ENCODE measurements at regions not wholly inside any gene's neighbourhood (a gene's known extent, or its start where the extent isn't known, plus 50 kb on each side); places are given as distances from the start of the nearest gene placed in this dataset.

DNA sequence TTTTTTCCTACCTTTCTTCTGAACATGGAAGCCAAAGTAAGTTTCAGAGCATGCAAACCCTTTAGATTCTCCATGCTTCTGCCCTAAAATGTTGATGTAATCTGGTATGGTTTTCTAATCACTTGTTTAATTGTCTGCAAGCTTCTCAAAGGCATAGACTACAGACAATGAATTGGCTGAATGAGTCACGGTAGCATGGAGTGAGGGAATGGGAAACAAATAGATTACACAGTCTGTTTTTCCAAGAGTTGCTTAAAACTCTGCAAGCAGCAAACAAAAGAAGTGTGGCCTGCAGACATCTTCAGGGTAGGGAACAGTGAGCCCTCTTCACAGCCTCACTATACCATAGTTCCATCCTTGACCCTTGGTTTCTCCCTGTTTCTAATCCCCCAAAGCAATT lies 326.0 kb downstream of the BARHL2 start:
- H3K27ac Mint-ChIP-seq: no peak overlapping the region
- DNase-seq (ENCODE audit: low spot score): no peak

DNA sequence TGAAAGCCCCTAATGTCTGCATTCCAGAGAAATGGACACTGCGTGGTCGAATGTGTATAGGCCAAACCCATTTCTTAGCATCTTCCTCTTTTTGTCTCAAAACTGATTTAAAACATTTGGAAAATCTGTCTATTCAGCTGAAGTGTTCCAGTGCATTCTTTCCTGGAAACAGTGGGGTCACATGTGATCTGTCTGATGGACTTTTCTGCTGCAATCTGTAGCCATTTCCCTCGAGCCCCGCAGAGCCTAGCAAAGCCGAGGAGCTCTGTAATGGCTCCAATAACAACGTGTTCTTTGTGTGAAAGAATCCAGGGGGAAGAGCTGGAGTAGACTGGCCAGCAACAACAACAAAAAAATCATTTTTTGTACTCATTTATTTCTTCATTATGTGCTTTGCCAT lies 329.3 kb downstream of the BARHL2 start:
- TF ChIP-seq ZNF396 (CRISPR knock-in tag; IDR thresholded peaks at IDR 0.05; ENCODE audit: borderline replicate concordance): no peak
- no peak for TF ChIP-seq PRRX2 (CRISPR knock-in tag; IDR thresholded peaks at IDR 0.05)
- no peak for TF ChIP-seq NFATC4 (CRISPR knock-in tag; IDR thresholded peaks at IDR 0.05)
- TF ChIP-seq, protein P1, sequence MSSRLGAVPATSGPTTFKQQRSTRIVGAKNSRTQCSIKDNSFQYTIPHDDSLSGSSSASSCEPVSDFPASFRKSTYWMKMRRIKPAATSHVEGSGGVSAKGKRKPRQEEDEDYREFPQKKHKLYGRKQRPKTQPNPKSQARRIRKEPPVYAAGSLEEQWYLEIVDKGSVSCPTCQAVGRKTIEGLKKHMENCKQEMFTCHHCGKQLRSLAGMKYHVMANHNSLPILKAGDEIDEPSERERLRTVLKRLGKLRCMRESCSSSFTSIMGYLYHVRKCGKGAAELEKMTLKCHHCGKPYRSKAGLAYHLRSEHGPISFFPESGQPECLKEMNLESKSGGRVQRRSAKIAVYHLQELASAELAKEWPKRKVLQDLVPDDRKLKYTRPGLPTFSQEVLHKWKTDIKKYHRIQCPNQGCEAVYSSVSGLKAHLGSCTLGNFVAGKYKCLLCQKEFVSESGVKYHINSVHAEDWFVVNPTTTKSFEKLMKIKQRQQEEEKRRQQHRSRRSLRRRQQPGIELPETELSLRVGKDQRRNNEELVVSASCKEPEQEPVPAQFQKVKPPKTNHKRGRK (CRISPR knock-in tag; IDR thresholded peaks at IDR 0.05; ENCODE audit: borderline replicate concordance): no peak
- TF ChIP-seq, protein P2, sequence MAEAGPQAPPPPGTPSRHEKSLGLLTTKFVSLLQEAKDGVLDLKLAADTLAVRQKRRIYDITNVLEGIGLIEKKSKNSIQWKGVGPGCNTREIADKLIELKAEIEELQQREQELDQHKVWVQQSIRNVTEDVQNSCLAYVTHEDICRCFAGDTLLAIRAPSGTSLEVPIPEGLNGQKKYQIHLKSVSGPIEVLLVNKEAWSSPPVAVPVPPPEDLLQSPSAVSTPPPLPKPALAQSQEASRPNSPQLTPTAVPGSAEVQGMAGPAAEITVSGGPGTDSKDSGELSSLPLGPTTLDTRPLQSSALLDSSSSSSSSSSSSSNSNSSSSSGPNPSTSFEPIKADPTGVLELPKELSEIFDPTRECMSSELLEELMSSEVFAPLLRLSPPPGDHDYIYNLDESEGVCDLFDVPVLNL (CRISPR knock-in tag; IDR thresholded peaks at IDR 0.05; ENCODE audit: borderline replicate concordance, low read depth): no peak
- TF ChIP-seq GTF2I (CRISPR knock-in tag; conservative IDR thresholded peaks at IDR 0.05): no peak
- TF ChIP-seq ESRRA (CRISPR knock-in tag; IDR thresholded peaks at IDR 0.05; ENCODE audit: borderline replicate concordance): no peak
- TF ChIP-seq, protein P3, sequence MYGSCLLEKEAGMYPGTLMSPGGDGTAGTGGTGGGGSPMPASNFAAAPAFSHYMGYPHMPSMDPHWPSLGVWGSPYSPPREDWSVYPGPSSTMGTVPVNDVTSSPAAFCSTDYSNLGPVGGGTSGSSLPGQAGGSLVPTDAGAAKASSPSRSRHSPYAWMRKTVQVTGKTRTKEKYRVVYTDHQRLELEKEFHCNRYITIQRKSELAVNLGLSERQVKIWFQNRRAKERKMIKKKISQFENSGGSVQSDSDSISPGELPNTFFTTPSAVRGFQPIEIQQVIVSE (CRISPR knock-in tag; IDR thresholded peaks at IDR 0.05; ENCODE audit: borderline replicate concordance): no peak
- ChIA-PET POLR2A (no interaction called here), CTCF (interaction anchor here (0.8 to 1.6 kb wide), 3 partner anchors 88 to 255 kb away, joined by 4 to 5 read pairs (median 4); no protein-coding TSS in a partner anchor)
- DNase-seq (ENCODE audit: low spot score): no peak
- Mint-ChIP-seq H3K36me3 (no peaks in the 10 kb centered on the region), H3K27ac (no peak overlapping the region), H3K9me3 (no peaks in the 10 kb centered on the region), H3K4me3 (no peak overlapping the region), H3K27me3 (ENCODE audit: low read depth) (no peaks in the 10 kb centered on the region), H3K4me1 (peaks cover 3% of the 10 kb centered on the region; the same call in 1 of the 2 replicates)
- ATAC-seq: no peak

More for the DNA sequence above, 326.0 kb downstream of the BARHL2 start:
- H3K4me1 Mint-ChIP-seq: no peaks in the 10 kb centered on the region
- H3K9me3 Mint-ChIP-seq: no peaks in the 10 kb centered on the region
- ChIA-PET CTCF (no interaction called here), POLR2A (no interaction called here)
- TF ChIP-seq ELF4 (CRISPR knock-in tag; IDR thresholded peaks at IDR 0.05; ENCODE audit: low read depth) (no peak), SMAD4 (CRISPR knock-in tag; IDR thresholded peaks at IDR 0.05) (no peak), PRRX2 (CRISPR knock-in tag; IDR thresholded peaks at IDR 0.05) (no peak), SOX15 (CRISPR knock-in tag; IDR thresholded peaks at IDR 0.05) (no peak), EMX1 (CRISPR knock-in tag; IDR thresholded peaks at IDR 0.05) (no peak)
- TF ChIP-seq, protein P4, sequence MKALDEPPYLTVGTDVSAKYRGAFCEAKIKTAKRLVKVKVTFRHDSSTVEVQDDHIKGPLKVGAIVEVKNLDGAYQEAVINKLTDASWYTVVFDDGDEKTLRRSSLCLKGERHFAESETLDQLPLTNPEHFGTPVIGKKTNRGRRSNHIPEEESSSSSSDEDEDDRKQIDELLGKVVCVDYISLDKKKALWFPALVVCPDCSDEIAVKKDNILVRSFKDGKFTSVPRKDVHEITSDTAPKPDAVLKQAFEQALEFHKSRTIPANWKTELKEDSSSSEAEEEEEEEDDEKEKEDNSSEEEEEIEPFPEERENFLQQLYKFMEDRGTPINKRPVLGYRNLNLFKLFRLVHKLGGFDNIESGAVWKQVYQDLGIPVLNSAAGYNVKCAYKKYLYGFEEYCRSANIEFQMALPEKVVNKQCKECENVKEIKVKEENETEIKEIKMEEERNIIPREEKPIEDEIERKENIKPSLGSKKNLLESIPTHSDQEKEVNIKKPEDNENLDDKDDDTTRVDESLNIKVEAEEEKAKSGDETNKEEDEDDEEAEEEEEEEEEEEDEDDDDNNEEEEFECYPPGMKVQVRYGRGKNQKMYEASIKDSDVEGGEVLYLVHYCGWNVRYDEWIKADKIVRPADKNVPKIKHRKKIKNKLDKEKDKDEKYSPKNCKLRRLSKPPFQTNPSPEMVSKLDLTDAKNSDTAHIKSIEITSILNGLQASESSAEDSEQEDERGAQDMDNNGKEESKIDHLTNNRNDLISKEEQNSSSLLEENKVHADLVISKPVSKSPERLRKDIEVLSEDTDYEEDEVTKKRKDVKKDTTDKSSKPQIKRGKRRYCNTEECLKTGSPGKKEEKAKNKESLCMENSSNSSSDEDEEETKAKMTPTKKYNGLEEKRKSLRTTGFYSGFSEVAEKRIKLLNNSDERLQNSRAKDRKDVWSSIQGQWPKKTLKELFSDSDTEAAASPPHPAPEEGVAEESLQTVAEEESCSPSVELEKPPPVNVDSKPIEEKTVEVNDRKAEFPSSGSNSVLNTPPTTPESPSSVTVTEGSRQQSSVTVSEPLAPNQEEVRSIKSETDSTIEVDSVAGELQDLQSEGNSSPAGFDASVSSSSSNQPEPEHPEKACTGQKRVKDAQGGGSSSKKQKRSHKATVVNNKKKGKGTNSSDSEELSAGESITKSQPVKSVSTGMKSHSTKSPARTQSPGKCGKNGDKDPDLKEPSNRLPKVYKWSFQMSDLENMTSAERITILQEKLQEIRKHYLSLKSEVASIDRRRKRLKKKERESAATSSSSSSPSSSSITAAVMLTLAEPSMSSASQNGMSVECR (CRISPR knock-in tag; IDR thresholded peaks at IDR 0.05; ENCODE audit: borderline replicate concordance): no peak
- TF ChIP-seq, protein P5, sequence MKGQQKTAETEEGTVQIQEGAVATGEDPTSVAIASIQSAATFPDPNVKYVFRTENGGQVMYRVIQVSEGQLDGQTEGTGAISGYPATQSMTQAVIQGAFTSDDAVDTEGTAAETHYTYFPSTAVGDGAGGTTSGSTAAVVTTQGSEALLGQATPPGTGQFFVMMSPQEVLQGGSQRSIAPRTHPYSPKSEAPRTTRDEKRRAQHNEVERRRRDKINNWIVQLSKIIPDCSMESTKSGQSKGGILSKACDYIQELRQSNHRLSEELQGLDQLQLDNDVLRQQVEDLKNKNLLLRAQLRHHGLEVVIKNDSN (CRISPR knock-in tag; IDR thresholded peaks at IDR 0.05): no peak
- TF ChIP-seq, protein P6, sequence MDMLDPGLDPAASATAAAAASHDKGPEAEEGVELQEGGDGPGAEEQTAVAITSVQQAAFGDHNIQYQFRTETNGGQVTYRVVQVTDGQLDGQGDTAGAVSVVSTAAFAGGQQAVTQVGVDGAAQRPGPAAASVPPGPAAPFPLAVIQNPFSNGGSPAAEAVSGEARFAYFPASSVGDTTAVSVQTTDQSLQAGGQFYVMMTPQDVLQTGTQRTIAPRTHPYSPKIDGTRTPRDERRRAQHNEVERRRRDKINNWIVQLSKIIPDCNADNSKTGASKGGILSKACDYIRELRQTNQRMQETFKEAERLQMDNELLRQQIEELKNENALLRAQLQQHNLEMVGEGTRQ (CRISPR knock-in tag; IDR thresholded peaks at IDR 0.05): no peak
- TF ChIP-seq, protein P7, sequence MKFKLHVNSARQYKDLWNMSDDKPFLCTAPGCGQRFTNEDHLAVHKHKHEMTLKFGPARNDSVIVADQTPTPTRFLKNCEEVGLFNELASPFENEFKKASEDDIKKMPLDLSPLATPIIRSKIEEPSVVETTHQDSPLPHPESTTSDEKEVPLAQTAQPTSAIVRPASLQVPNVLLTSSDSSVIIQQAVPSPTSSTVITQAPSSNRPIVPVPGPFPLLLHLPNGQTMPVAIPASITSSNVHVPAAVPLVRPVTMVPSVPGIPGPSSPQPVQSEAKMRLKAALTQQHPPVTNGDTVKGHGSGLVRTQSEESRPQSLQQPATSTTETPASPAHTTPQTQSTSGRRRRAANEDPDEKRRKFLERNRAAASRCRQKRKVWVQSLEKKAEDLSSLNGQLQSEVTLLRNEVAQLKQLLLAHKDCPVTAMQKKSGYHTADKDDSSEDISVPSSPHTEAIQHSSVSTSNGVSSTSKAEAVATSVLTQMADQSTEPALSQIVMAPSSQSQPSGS (CRISPR knock-in tag; IDR thresholded peaks at IDR 0.05; ENCODE audit: borderline replicate concordance, low read depth): no peak
- ATAC-seq: no peak
- no peaks in the 10 kb centered on the region for H3K27me3 Mint-ChIP-seq (ENCODE audit: low read depth)
- H3K4me3 Mint-ChIP-seq: no peak overlapping the region
- H3K36me3 Mint-ChIP-seq: no peaks in the 10 kb centered on the region

Data from WTC11 (cell line).